GM19328 (cell line): ENCODE measurements at regions not wholly inside any gene's neighbourhood (a gene's known extent, or its start where the extent isn't known, plus 50 kb on each side); places are given as distances from the start of the nearest gene placed in this dataset.

Source experiments
- ATAC-seq: cut with Tn5 transposase; IDR thresholded peaks from one replicate; pipeline ENCODE4 v1.9.1; 2021; ENCODE audit warnings: mild to moderate bottlenecking, moderate library complexity; ENCODE audit not compliant: unreplicated experiment

GRCh38 chr4:4695497-4695896 is 153.6 kb upstream of the STX18 start:
- ATAC-seq, result no peak

- no peak for ATAC-seq
These were observed 153.0 kb upstream of the STX18 start for GRCh38 chr4:4694827-4695226.

GRCh38 chr4:4694296-4694772 is 152.5 kb upstream of the STX18 start:
- no peak for ATAC-seq

- ATAC-seq, result no peak
These were observed 152.0 kb upstream of the STX18 start for GRCh38 chr4:4693755-4694295.

GRCh38 chr4:4693258-4693657 is 151.4 kb upstream of the STX18 start:
- no peak for ATAC-seq

- no peak for ATAC-seq
These were observed 149.0 kb upstream of the STX18 start for GRCh38 chr4:4690854-4691253.

- ATAC-seq, result peak; percentile 75
These were observed 148.0 kb upstream of the STX18 start for GRCh38 chr4:4689694-4690440.

GRCh38 chr4:4687935-4688727 is 146.3 kb upstream of the STX18 start:
- no peak for ATAC-seq

GRCh38 chr4:4687100-4687499 is 145.3 kb upstream of the STX18 start:
- no peak for ATAC-seq

GRCh38 chr4:4685810-4686795 is 144.3 kb upstream of the STX18 start:
- ATAC-seq, result no peak

GRCh38 chr4:4681653-4682052 is 139.8 kb upstream of the STX18 start:
- ATAC-seq, result no peak

- ATAC-seq, result no peak
These were observed 138.9 kb upstream of the STX18 start for GRCh38 chr4:4680758-4681157.

- no peak for ATAC-seq
These were observed 138.4 kb upstream of the STX18 start for GRCh38 chr4:4680243-4680642.

- no peak for ATAC-seq
These were observed 136.0 kb upstream of the STX18 start for GRCh38 chr4:4677556-4678522.

GRCh38 chr4:4675641-4676040 is 133.8 kb upstream of the STX18 start:
- ATAC-seq, result no peak

- ATAC-seq, result no peak
These were observed 133.3 kb upstream of the STX18 start for GRCh38 chr4:4675051-4675581.

GRCh38 chr4:4673070-4673469 is 131.2 kb upstream of the STX18 start:
- ATAC-seq, result no peak

GRCh38 chr4:4672402-4672801 is 130.6 kb upstream of the STX18 start:
- no peak for ATAC-seq

- no peak for ATAC-seq
These were observed 130.0 kb upstream of the STX18 start for GRCh38 chr4:4671774-4672349.
